Central memory CD8-positive, alpha-beta T cell (primary cell): ENCODE measurements at regions not wholly inside any gene's neighbourhood (a gene's known extent, or its start where the extent isn't known, plus 50 kb on each side); places are given as distances from the start of the nearest gene placed in this dataset.

ENCODE experiments used
- ATAC-seq: fragments of 150-1000 bp; cut with Tn5 transposase; replicated peaks from 2 replicates; pipeline ENCODE4 v1.10.0; 2022; ENCODE audit warnings: mild to moderate bottlenecking, moderate FRiP score, moderate number of reproducible peaks; ENCODE audit not compliant: poor library complexity, severe bottlenecking; ENCODE audit errors: extremely low read depth
- DNase-seq, 2 donors: peaks; one replicate each; pipeline ENCODE4 v3.0.0; 2021; ENCODE audit warnings: low spot score in 2 of 2
- H3K27ac Mint-ChIP-seq: one replicate; pipeline ENCODE4 v1.8.0; 2022; ENCODE audit warnings: low read depth, mild to moderate bottlenecking, moderate library complexity, mixed read lengths
- H3K27me3 Mint-ChIP-seq: one replicate; pipeline ENCODE4 v1.8.0; 2022; ENCODE audit warnings: mixed read lengths
- H3K36me3 Mint-ChIP-seq: one replicate; pipeline ENCODE4 v1.8.0; 2022; ENCODE audit warnings: mild to moderate bottlenecking, moderate library complexity, mixed read lengths; ENCODE audit not compliant: insufficient read depth
- H3K4me1 Mint-ChIP-seq: one replicate; pipeline ENCODE4 v1.8.0; 2022; ENCODE audit warnings: mixed read lengths
- H3K4me3 Mint-ChIP-seq: one replicate; pipeline ENCODE4 v1.8.0; 2022; ENCODE audit warnings: mild to moderate bottlenecking, moderate library complexity, mixed read lengths
- H3K9me3 Mint-ChIP-seq: one replicate; pipeline ENCODE4 v1.8.0; 2022; ENCODE audit warnings: mixed read lengths

- no peaks in the 10 kb centered on the region for H3K27me3 Mint-ChIP-seq
- ATAC-seq: no peak
- H3K9me3 Mint-ChIP-seq: peaks cover 4% of the 10 kb centered on the region
- peaks cover 1% of the 10 kb centered on the region for H3K36me3 Mint-ChIP-seq
- H3K4me1 Mint-ChIP-seq: no peaks in the 10 kb centered on the region
- no peak overlapping the region for H3K4me3 Mint-ChIP-seq
- no peak overlapping the region for H3K27ac Mint-ChIP-seq
- DNase-seq: no peak
These were observed 638.0 kb downstream of the NYAP2 start for GRCh38 chr2:226037526-226037925.

GRCh38 chr2:226031647-226032501, 632.4 kb downstream of the NYAP2 start:
- H3K9me3 Mint-ChIP-seq: no peaks in the 10 kb centered on the region
- H3K27me3 Mint-ChIP-seq: peaks cover 31% of the 10 kb centered on the region
- H3K4me3 Mint-ChIP-seq: no peak overlapping the region
- no peaks in the 10 kb centered on the region for H3K4me1 Mint-ChIP-seq
- DNase-seq (no peak), ATAC-seq (no peak)
- H3K27ac Mint-ChIP-seq: no peak overlapping the region
- no peaks in the 10 kb centered on the region for H3K36me3 Mint-ChIP-seq

- ATAC-seq: no peak
- Mint-ChIP-seq H3K4me1 (no peaks in the 10 kb centered on the region), H3K27ac (no peak overlapping the region), H3K27me3 (peaks cover 31% of the 10 kb centered on the region), H3K9me3 (peaks cover 4% of the 10 kb centered on the region), H3K36me3 (no peaks in the 10 kb centered on the region), H3K4me3 (peak overlapping the region; percentile 14)
- DNase-seq: no peak
These were observed 631.5 kb downstream of the NYAP2 start for GRCh38 chr2:226030788-226031646.

GRCh38 chr2:226030369-226030768, 630.9 kb downstream of the NYAP2 start:
- Mint-ChIP-seq H3K4me3 (no peak overlapping the region), H3K27ac (no peak overlapping the region), H3K9me3 (peaks cover 5% of the 10 kb centered on the region), H3K27me3 (peaks cover 31% of the 10 kb centered on the region), H3K36me3 (no peaks in the 10 kb centered on the region), H3K4me1 (no peaks in the 10 kb centered on the region)
- ATAC-seq: no peak
- no peak for DNase-seq

- ATAC-seq (no peak), DNase-seq (no peak)
These were observed 624.4 kb downstream of the NYAP2 start for GRCh38 chr2:226023946-226024345.

GRCh38 chr2:226023383-226023782, 623.9 kb downstream of the NYAP2 start:
- H3K9me3 Mint-ChIP-seq: peaks cover 11% of the 10 kb centered on the region
- ATAC-seq (no peak), DNase-seq (no peak)
- H3K36me3 Mint-ChIP-seq: no peaks in the 10 kb centered on the region
- no peak overlapping the region for H3K27ac Mint-ChIP-seq
- no peaks in the 10 kb centered on the region for H3K27me3 Mint-ChIP-seq
- no peaks in the 10 kb centered on the region for H3K4me1 Mint-ChIP-seq
- no peak overlapping the region for H3K4me3 Mint-ChIP-seq

More at GRCh38 chr2:226023946-226024345, 624.4 kb downstream of the NYAP2 start:
- H3K27me3 Mint-ChIP-seq: no peaks in the 10 kb centered on the region
- peaks cover 11% of the 10 kb centered on the region for H3K9me3 Mint-ChIP-seq
- H3K4me1 Mint-ChIP-seq: no peaks in the 10 kb centered on the region
- H3K27ac Mint-ChIP-seq: no peak overlapping the region
- no peaks in the 10 kb centered on the region for H3K36me3 Mint-ChIP-seq
- H3K4me3 Mint-ChIP-seq: no peak overlapping the region

- no peaks in the 10 kb centered on the region for H3K27me3 Mint-ChIP-seq
- H3K36me3 Mint-ChIP-seq: no peaks in the 10 kb centered on the region
- H3K4me3 Mint-ChIP-seq: no peak overlapping the region
- no peaks in the 10 kb centered on the region for H3K4me1 Mint-ChIP-seq
- DNase-seq (no peak), ATAC-seq (no peak)
- H3K27ac Mint-ChIP-seq: no peak overlapping the region
- peaks cover 11% of the 10 kb centered on the region for H3K9me3 Mint-ChIP-seq
These were observed 621.4 kb downstream of the NYAP2 start for GRCh38 chr2:226020956-226021355.

GRCh38 chr2:226020176-226020575, 620.7 kb downstream of the NYAP2 start:
- H3K9me3 Mint-ChIP-seq: peaks cover 11% of the 10 kb centered on the region
- H3K36me3 Mint-ChIP-seq: no peaks in the 10 kb centered on the region
- H3K4me3 Mint-ChIP-seq: no peak overlapping the region
- H3K4me1 Mint-ChIP-seq: no peaks in the 10 kb centered on the region
- H3K27me3 Mint-ChIP-seq: no peaks in the 10 kb centered on the region
- H3K27ac Mint-ChIP-seq: no peak overlapping the region
- ATAC-seq (no peak), DNase-seq (no peak)

GRCh38 chr2:226018641-226019040, 619.1 kb downstream of the NYAP2 start:
- Mint-ChIP-seq H3K27ac (no peak overlapping the region), H3K4me3 (no peak overlapping the region), H3K36me3 (no peaks in the 10 kb centered on the region), H3K4me1 (no peaks in the 10 kb centered on the region), H3K9me3 (peaks cover 5% of the 10 kb centered on the region), H3K27me3 (no peaks in the 10 kb centered on the region)
- DNase-seq (no peak), ATAC-seq (no peak)

GRCh38 chr2:226017537-226017936, 618.0 kb downstream of the NYAP2 start:
- no peak for ATAC-seq
- H3K27ac Mint-ChIP-seq: no peak overlapping the region
- no peaks in the 10 kb centered on the region for H3K27me3 Mint-ChIP-seq
- no peaks in the 10 kb centered on the region for H3K36me3 Mint-ChIP-seq
- no peak for DNase-seq
- H3K9me3 Mint-ChIP-seq: peaks cover 5% of the 10 kb centered on the region
- H3K4me1 Mint-ChIP-seq: no peaks in the 10 kb centered on the region
- H3K4me3 Mint-ChIP-seq: no peak overlapping the region

GRCh38 chr2:226017107-226017506, 617.6 kb downstream of the NYAP2 start:
- H3K9me3 Mint-ChIP-seq: peaks cover 5% of the 10 kb centered on the region
- DNase-seq (no peak), ATAC-seq (no peak)
- H3K27me3 Mint-ChIP-seq: no peaks in the 10 kb centered on the region
- H3K36me3 Mint-ChIP-seq: no peaks in the 10 kb centered on the region
- no peak overlapping the region for H3K27ac Mint-ChIP-seq
- H3K4me1 Mint-ChIP-seq: no peaks in the 10 kb centered on the region
- H3K4me3 Mint-ChIP-seq: no peak overlapping the region

- Mint-ChIP-seq H3K27me3 (no peaks in the 10 kb centered on the region), H3K27ac (no peak overlapping the region), H3K9me3 (peaks cover 10% of the 10 kb centered on the region), H3K4me1 (no peaks in the 10 kb centered on the region), H3K36me3 (no peaks in the 10 kb centered on the region), H3K4me3 (no peak overlapping the region)
- no peak for DNase-seq
- no peak for ATAC-seq
These were observed 612.4 kb downstream of the NYAP2 start for GRCh38 chr2:226011716-226012450.
